Mesenteric fat pad (tissue), 1 donor: ENCODE measurements at regions not wholly inside any gene's neighbourhood (a gene's known extent, or its start where the extent isn't known, plus 50 kb on each side); places are given as distances from the start of the nearest gene placed in this dataset.

Experiments
- DNase-seq: peaks from one replicate; pipeline ENCODE4 v3.0.0-alpha.2; 2020; ENCODE audit warnings: low spot score
- donor health status: DM: yes; HTN: yes; CAD: no.

GRCh38 chrX:74980802-74981201, 55.5 kb upstream of the NEXMIF start:
- peak; percentile 57 for DNase-seq
